T-helper 17 cell (primary cell): ENCODE measurements at regions not wholly inside any gene's neighbourhood (a gene's known extent, or its start where the extent isn't known, plus 50 kb on each side); places are given as distances from the start of the nearest gene placed in this dataset.
"Not testable (repeated sequence)": the region's sequence is repeated elsewhere in the genome, so short reads cannot be mapped to it uniquely, and the experiment has no call there.

Source experiments
- ATAC-seq: fragments of 150-1000 bp; cut with Tn5 transposase; 2 replicates; pipeline ENCODE4 v1.10.0; 2021; ENCODE audit warnings: mild to moderate bottlenecking, moderate library complexity
- DNase-seq, 3 donors: peaks; one replicate each; pipeline versions ENCODE4 v3.0.0 to v3.0.0-alpha.2; 2020 to 2021
- H3K9me3 ChIP-seq: one replicate; pipeline ENCODE4 v1.7.0; 2013; ENCODE audit warnings: low read length, mild to moderate bottlenecking; ENCODE audit not compliant: control insufficient read depth, poor library complexity, severe bottlenecking
- H3K27ac Mint-ChIP-seq: one replicate; pipeline ENCODE4 v1.8.0; 2022; ENCODE audit warnings: mild to moderate bottlenecking, moderate library complexity, mixed read lengths
- H3K27me3 Mint-ChIP-seq: one replicate; pipeline ENCODE4 v1.8.0; 2022; ENCODE audit warnings: mixed read lengths
- H3K36me3 Mint-ChIP-seq: one replicate; pipeline ENCODE4 v1.8.0; 2022; ENCODE audit warnings: low read depth, mixed read lengths
- H3K4me1 Mint-ChIP-seq: one replicate; pipeline ENCODE4 v1.8.0; 2022; ENCODE audit warnings: mild to moderate bottlenecking, mixed read lengths
- H3K4me3 Mint-ChIP-seq: one replicate; pipeline ENCODE4 v1.8.0; 2022; ENCODE audit warnings: mild to moderate bottlenecking, moderate library complexity, mixed read lengths

- Mint-ChIP-seq H3K27ac (no peak overlapping the region), H3K27me3 (no peaks in the 10 kb centered on the region), H3K4me1 (peaks cover 2% of the 10 kb centered on the region), H3K36me3 (no peaks in the 10 kb centered on the region), H3K4me3 (no peak overlapping the region)
- H3K9me3 ChIP-seq: no peaks in the 10 kb centered on the region
- no peak for ATAC-seq
- DNase-seq: no peak
These were observed 53.4 kb upstream of the FRG2C start for GRCh38 chr3:75610773-75611172.

DNA sequence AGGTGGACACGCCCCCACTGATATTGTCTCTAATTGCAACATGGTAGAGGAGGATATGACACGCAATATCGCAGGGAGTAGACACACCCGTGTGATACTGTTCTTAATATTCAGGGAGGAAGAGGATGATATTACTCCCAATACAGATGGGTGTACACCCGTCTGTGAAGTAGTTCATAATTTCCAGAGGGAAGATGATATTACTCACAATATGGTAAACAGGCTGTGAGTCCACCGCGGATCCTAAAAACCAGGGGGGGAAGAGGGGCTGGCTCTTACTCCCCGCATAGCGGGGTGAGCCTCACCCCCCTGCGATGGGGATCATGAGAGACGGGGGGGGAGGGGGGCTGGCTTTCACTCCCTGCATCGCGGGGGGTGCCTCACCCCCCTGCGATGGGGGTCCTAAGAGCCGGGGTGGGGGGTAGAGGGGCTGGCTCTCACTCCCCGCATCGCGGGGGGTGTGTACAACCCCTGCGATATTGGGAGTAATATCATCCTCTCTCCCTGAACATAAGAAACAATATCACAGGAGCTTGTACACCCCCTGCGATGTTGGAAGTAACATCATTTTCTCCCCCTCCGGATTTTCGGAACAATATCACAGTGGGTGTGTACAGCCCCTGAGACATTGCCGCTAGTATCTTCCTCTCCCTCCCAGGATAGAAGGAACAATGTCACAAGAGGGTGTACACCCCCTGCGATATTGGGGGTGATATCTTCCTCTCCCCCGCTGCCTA lies 52.2 kb upstream of the FRG2C start:
- not testable (repeated sequence) for H3K9me3 ChIP-seq, H3K27me3 Mint-ChIP-seq, H3K4me3 Mint-ChIP-seq, DNase-seq, H3K27ac Mint-ChIP-seq, H3K36me3 Mint-ChIP-seq, H3K4me1 Mint-ChIP-seq, ATAC-seq
